IMR-90 (cell line): ENCODE measurements at regions not wholly inside any gene's neighbourhood (a gene's known extent, or its start where the extent isn't known, plus 50 kb on each side); places are given as distances from the start of the nearest gene placed in this dataset.

Source experiments
- ATAC-seq: fragments of 200-7000 bp; cut with Tn5 transposase; 2 replicates; pipeline ENCODE4 v1.9.1; 2020; ENCODE audit warnings: low read depth, mild to moderate bottlenecking, moderate library complexity
- BruUV-seq: library from RNA; stranded (reverse); fragments of 400-500 nt; replicated peaks from 2 replicates; lab custom pipeline; 2021; lab: Mats Ljungman, UMichigan
- CTCF ChIA-PET: fragments of 300-600 bp; formaldehyde crosslinking; extraction: SDS; loops from one replicate; lab custom pipeline; 2021; ENCODE audit warnings: antibody characterized with exemption; lab: Yijun Ruan, JAX
- POLR2A ChIA-PET: fragments of 300-600 bp; sonication (Branson Sonifier 250); formaldehyde crosslinking; loops from one replicate; lab custom pipeline; 2022; ENCODE audit warnings: antibody characterized with exemption; ENCODE audit not compliant: unreplicated experiment; lab: Charles Lee
- DNase-seq: peaks from one replicate; pipeline ENCODE4 v3.0.0; 2013
- H2AFZ ChIP-seq: replicated peaks from 2 replicates; pipeline ENCODE3; 2013; ENCODE audit warnings: low read length, mild to moderate bottlenecking; ENCODE audit not compliant: poor library complexity
- H2AK5ac ChIP-seq: 2 replicates; pipeline ENCODE4 v1.6.1; 2013; ENCODE audit warnings: low read depth, low read length, inconsistent platforms
- H2AK9ac ChIP-seq: replicated peaks from 2 replicates; pipeline ENCODE3; 2013; ENCODE audit warnings: mild to moderate bottlenecking, low read depth, low read length, moderate library complexity; ENCODE audit not compliant: poor library complexity
- H2BK120ac ChIP-seq: 2 replicates; pipeline ENCODE4 v1.6.1; 2013; ENCODE audit warnings: low read depth, low read length, inconsistent platforms
- H2BK15ac ChIP-seq: 3 replicates; pipeline ENCODE4 v1.6.1; 2013; ENCODE audit warnings: low read depth, low read length, inconsistent platforms
- H2BK20ac ChIP-seq: 2 replicates; pipeline ENCODE4 v1.6.1; 2013; ENCODE audit warnings: low read depth, mild to moderate bottlenecking, inconsistent platforms, low read length, moderate library complexity
- H2BK5ac ChIP-seq: 2 replicates; pipeline ENCODE4 v1.6.1; 2013; ENCODE audit warnings: mild to moderate bottlenecking, low read depth, low read length, inconsistent platforms; ENCODE audit not compliant: poor library complexity, severe bottlenecking
- H3K14ac ChIP-seq: replicated peaks from 2 replicates; pipeline ENCODE4 v1.6.1; 2013; ENCODE audit warnings: low read depth, low read length, inconsistent platforms
- H3K18ac ChIP-seq: 2 replicates; pipeline ENCODE4 v1.6.1; 2013; ENCODE audit warnings: low read depth, low read length, control low read depth
- H3K23ac ChIP-seq: 2 replicates; pipeline ENCODE4 v1.6.1; 2013; ENCODE audit warnings: low read depth, low read length, inconsistent platforms
- H3K27ac ChIP-seq: 2 replicates; pipeline ENCODE4 v1.5.1; 2013; ENCODE audit warnings: mild to moderate bottlenecking, control low read depth, low read length; ENCODE audit not compliant: insufficient read depth
- H3K27me3 ChIP-seq: 2 replicates; pipeline ENCODE4 v1.6.1; 2013; ENCODE audit warnings: low read length; ENCODE audit not compliant: control insufficient read depth, insufficient read depth
- H3K36me3 ChIP-seq: 2 replicates; pipeline ENCODE4 v1.6.1; 2013; ENCODE audit warnings: low read length, mixed read lengths; ENCODE audit not compliant: control insufficient read depth, insufficient read depth
- H3K4ac ChIP-seq: 2 replicates; pipeline ENCODE4 v1.6.1; 2013; ENCODE audit warnings: low read depth, low read length, inconsistent platforms
- H3K4me1 ChIP-seq: 2 replicates; pipeline ENCODE4 v1.6.1; 2013; ENCODE audit warnings: low read length, mixed read lengths; ENCODE audit not compliant: control insufficient read depth, insufficient read depth
- H3K4me2 ChIP-seq: 2 replicates; pipeline ENCODE4 v1.6.1; 2013; ENCODE audit warnings: low read depth, mild to moderate bottlenecking, control low read depth, low read length, moderate library complexity
- H3K4me3 ChIP-seq: 2 replicates; pipeline ENCODE4 v1.5.1; 2013; ENCODE audit warnings: low read depth, mild to moderate bottlenecking, control low read depth, low read length, moderate library complexity; ENCODE audit not compliant: insufficient read depth
- H3K56ac ChIP-seq: 2 replicates; pipeline ENCODE4 v1.6.1; 2013; ENCODE audit warnings: low read length, inconsistent platforms; ENCODE audit not compliant: insufficient read depth; ENCODE audit errors: extremely low read depth
- H3K79me1 ChIP-seq, 2 experiments: 2 replicates each; pipeline ENCODE4 v1.6.1; 2013; ENCODE audit warnings: low read length in 2 of 2, inconsistent platforms in 1 of 2, low read depth in 1 of 2
- H3K9ac ChIP-seq: 2 replicates; pipeline ENCODE4 v1.6.1; 2013; ENCODE audit warnings: low read depth, low read length, control low read depth
- H3K9me1 ChIP-seq: 2 replicates; pipeline ENCODE4 v1.6.1; 2013; ENCODE audit warnings: low read length, inconsistent platforms; ENCODE audit not compliant: insufficient read depth
- H3K9me3 ChIP-seq: 2 replicates; pipeline ENCODE4 v1.6.1; 2013; ENCODE audit warnings: low read length; ENCODE audit not compliant: control insufficient read depth, insufficient read depth
- H4K20me1 ChIP-seq: 2 replicates; pipeline ENCODE4 v1.6.1; 2013; ENCODE audit warnings: low read length, inconsistent platforms; ENCODE audit not compliant: insufficient read depth
- H4K5ac ChIP-seq: 2 replicates; pipeline ENCODE4 v1.6.1; 2013; ENCODE audit warnings: mild to moderate bottlenecking, low read depth, low read length, control low read depth
- H4K8ac ChIP-seq, 2 experiments: 2 replicates each; pipeline ENCODE4 v1.6.1; 2013; ENCODE audit warnings: low read depth in 2 of 2, low read length in 2 of 2, control low read depth in 1 of 2, inconsistent platforms in 1 of 2
- H4K91ac ChIP-seq: 2 replicates; pipeline ENCODE4 v1.6.1; 2013; ENCODE audit warnings: low read depth, low read length, inconsistent platforms; ENCODE audit not compliant: insufficient read depth
- BHLHE40 ChIP-seq: fragments of 150-350 bp; IDR thresholded peaks from 2 replicates; pipeline ENCODE4 v1.6.1; 2016; ENCODE audit warnings: mild to moderate bottlenecking, low read depth, low read length
- CEBPB ChIP-seq: IDR thresholded peaks from 2 replicates; pipeline ENCODE4 v1.6.1; 2012; ENCODE audit warnings: low read depth, low read length, improper control_type of control experiment
- CHD1 ChIP-seq: IDR thresholded peaks from 2 replicates; pipeline ENCODE4 v1.6.1; 2012; ENCODE audit warnings: low read depth, low read length, improper control_type of control experiment
- ELK1 ChIP-seq: fragments of 150-350 bp; IDR thresholded peaks from 2 replicates; pipeline ENCODE4 v1.6.1; 2016; ENCODE audit warnings: low read depth, mild to moderate bottlenecking, low read length, moderate library complexity, borderline replicate concordance
- FOS ChIP-seq: fragments of 150-350 bp; IDR thresholded peaks from 2 replicates; pipeline ENCODE4 v1.6.1; 2016; ENCODE audit warnings: low read depth, low read length
- MAFK ChIP-seq: IDR thresholded peaks from 2 replicates; pipeline ENCODE4 v1.6.1; 2012; ENCODE audit warnings: low read depth, low read length, improper control_type of control experiment
- MAZ ChIP-seq: IDR thresholded peaks from 2 replicates; pipeline ENCODE4 v1.6.1; 2012; ENCODE audit warnings: low read depth, mild to moderate bottlenecking, low read length, improper control_type of control experiment, moderate library complexity, borderline replicate concordance
- MXI1 ChIP-seq: IDR thresholded peaks from 2 replicates; pipeline ENCODE4 v1.6.1; 2012; ENCODE audit warnings: low read depth, mild to moderate bottlenecking, low read length, moderate library complexity, borderline replicate concordance
- NFE2L2 ChIP-seq: fragments of 150-350 bp; IDR thresholded peaks from 2 replicates; pipeline ENCODE4 v1.6.1; 2016; ENCODE audit warnings: low read depth, mild to moderate bottlenecking, low read length
- POLR2A ChIP-seq: IDR thresholded peaks from 2 replicates; pipeline ENCODE4 v1.6.1; 2012; ENCODE audit warnings: mild to moderate bottlenecking, low read depth, low read length
- RAD21 ChIP-seq: IDR thresholded peaks from 2 replicates; pipeline ENCODE4 v1.6.1; 2012; ENCODE audit warnings: low read length, improper control_type of control experiment
- RCOR1 ChIP-seq: IDR thresholded peaks from 2 replicates; pipeline ENCODE4 v1.6.1; 2012; ENCODE audit warnings: mild to moderate bottlenecking, low read length, improper control_type of control experiment; ENCODE audit not compliant: insufficient replicate concordance
- RFX5 ChIP-seq: IDR thresholded peaks from 2 replicates; pipeline ENCODE4 v1.8.0; 2012; ENCODE audit warnings: low read depth, mild to moderate bottlenecking, low read length, moderate library complexity
- SMC3 ChIP-seq: fragments of 150-350 bp; IDR thresholded peaks from 2 replicates; pipeline ENCODE4 v1.6.1; 2016; ENCODE audit warnings: low read depth, mild to moderate bottlenecking, antibody characterized with exemption, low read length, moderate library complexity
- USF2 ChIP-seq: fragments of 150-350 bp; IDR thresholded peaks from 2 replicates; pipeline ENCODE4 v1.6.1; 2017; ENCODE audit warnings: mild to moderate bottlenecking, antibody characterized with exemption, low read length, low read depth
- WGBS, 2 experiments: methylation state at CpG; one replicate each; pipeline versions ENCODE4 v1.1.5 to v1.1.7; 2013; ENCODE audit warnings: missing lambda C conversion rate in 2 of 2; ENCODE audit not compliant: insufficient read length in 1 of 2; ENCODE audit errors: extremely low coverage in 2 of 2; 5-methylcytosine and 5-hydroxymethylcytosine counted together
- dilution Hi-C: fragments of 300-500 bp; cut with HindIII; formaldehyde crosslinking; loops from one replicate; pipeline ENCODE4 v1.14.3; 2018; ENCODE audit warnings: low sequenced_read_pairs; ENCODE audit not compliant: unreplicated experiment
- in situ Hi-C: fragments of 300-500 bp; cut with MboI; formaldehyde crosslinking; loops from 3 replicates; pipeline ENCODE4 v1.14.3; 2019; ENCODE audit warnings: low sequenced_read_pairs, inconsistent platforms, mixed read lengths
- intact Hi-C: fragments of 100-400 bp; cut with micrococcal nuclease; formaldehyde crosslinking; loops from 2 replicates; pipeline ENCODE4 v1.10.0; 2022
- TF ChIP-seq, protein P1 (sequence below): conservative IDR thresholded peaks from 2 replicates; pipeline ENCODE4 v1.5.1; 2012; ENCODE audit warnings: mild to moderate bottlenecking, low read depth, low read length, improper control_type of control experiment

GRCh38 chr4:145427221-145427620 is 54.4 kb upstream of the SMAD1 start:
- no CpG with 5 or more reads among the region's 2 CpGs for WGBS, 2 experiments
- DNase-seq (no peak), ATAC-seq (no peak)
- CTCF ChIA-PET, result interaction anchor here (1.1 to 1.5 kb wide), 2 partner anchors 25 to 130 kb away, joined by 3 to 4 read pairs; no protein-coding TSS in a partner anchor
- H3K18ac ChIP-seq, result no peak overlapping the region
- H4K20me1 ChIP-seq, result no peaks in the 10 kb centered on the region
- dilution Hi-C loops, result no loop called here
- H3K9me1 ChIP-seq, result no peaks in the 10 kb centered on the region
- H2BK15ac ChIP-seq, result no peak overlapping the region
- H2AK9ac ChIP-seq, result no peak overlapping the region
- no peaks in the 10 kb centered on the region for H3K79me1 ChIP-seq
- H2AFZ ChIP-seq, result no peak overlapping the region
- no peak overlapping the region for H3K9ac ChIP-seq
- no peaks in the 10 kb centered on the region for H3K9me3 ChIP-seq
- H3K4me2 ChIP-seq, result no peak overlapping the region
- H3K56ac ChIP-seq, result no peak overlapping the region
- intact Hi-C loops, result no loop called here
- H3K27ac ChIP-seq, result no peak overlapping the region
- no peak overlapping the region for H3K14ac ChIP-seq
- POLR2A ChIA-PET, result no interaction called here
- in situ Hi-C loops, result no loop called here
- H3K4me3 ChIP-seq, result no peak overlapping the region
- no peak overlapping the region for H4K5ac ChIP-seq
- H2BK20ac ChIP-seq, result no peak overlapping the region
- H2BK120ac ChIP-seq, result no peak overlapping the region
- no peak overlapping the region for H3K23ac ChIP-seq
- no peak overlapping the region for H4K91ac ChIP-seq
- H4K8ac ChIP-seq, result no peak overlapping the region
- no peaks in the 10 kb centered on the region for H3K4me1 ChIP-seq
- no TSS peak for BruUV-seq
- H3K27me3 ChIP-seq, result no peaks in the 10 kb centered on the region
- no peak overlapping the region for H2AK5ac ChIP-seq
- no peak overlapping the region for H2BK5ac ChIP-seq
- H3K4ac ChIP-seq, result no peak overlapping the region
- TF ChIP-seq POLR2A (no peak), CEBPB (no peak), RAD21 (no peak), RFX5 (no peak), MXI1 (no peak), NFE2L2 (no peak), USF2 (no peak), MAFK (no peak), FOS (no peak), SMC3 (no peak), CHD1 (no peak), BHLHE40 (no peak), MAZ (no peak), ELK1 (no peak), RCOR1 (no peak)
- TF ChIP-seq, protein P1, sequence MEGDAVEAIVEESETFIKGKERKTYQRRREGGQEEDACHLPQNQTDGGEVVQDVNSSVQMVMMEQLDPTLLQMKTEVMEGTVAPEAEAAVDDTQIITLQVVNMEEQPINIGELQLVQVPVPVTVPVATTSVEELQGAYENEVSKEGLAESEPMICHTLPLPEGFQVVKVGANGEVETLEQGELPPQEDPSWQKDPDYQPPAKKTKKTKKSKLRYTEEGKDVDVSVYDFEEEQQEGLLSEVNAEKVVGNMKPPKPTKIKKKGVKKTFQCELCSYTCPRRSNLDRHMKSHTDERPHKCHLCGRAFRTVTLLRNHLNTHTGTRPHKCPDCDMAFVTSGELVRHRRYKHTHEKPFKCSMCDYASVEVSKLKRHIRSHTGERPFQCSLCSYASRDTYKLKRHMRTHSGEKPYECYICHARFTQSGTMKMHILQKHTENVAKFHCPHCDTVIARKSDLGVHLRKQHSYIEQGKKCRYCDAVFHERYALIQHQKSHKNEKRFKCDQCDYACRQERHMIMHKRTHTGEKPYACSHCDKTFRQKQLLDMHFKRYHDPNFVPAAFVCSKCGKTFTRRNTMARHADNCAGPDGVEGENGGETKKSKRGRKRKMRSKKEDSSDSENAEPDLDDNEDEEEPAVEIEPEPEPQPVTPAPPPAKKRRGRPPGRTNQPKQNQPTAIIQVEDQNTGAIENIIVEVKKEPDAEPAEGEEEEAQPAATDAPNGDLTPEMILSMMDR, result no peak
- H3K36me3 ChIP-seq, result no peaks in the 10 kb centered on the region
